Astrocyte (in vitro differentiated cells and primary cell): ENCODE measurements at regions not wholly inside any gene's neighbourhood (a gene's known extent, or its start where the extent isn't known, plus 50 kb on each side); places are given as distances from the start of the nearest gene placed in this dataset.

Source experiments
- DNase-seq: peaks from one replicate; pipeline ENCODE4 v3.0.0-alpha.2; 2010; ENCODE audit warnings: low read depth
- FAIRE-seq: peaks from 2 replicates; lab custom pipeline; 2011; peaks lifted over from hg19 to GRCh38; lab: Jason Lieb, UNC
- H2AFZ ChIP-seq: 2 replicates; pipeline ENCODE4 v1.6.0; 2012; ENCODE audit warnings: low read depth, low read length, inconsistent platforms
- H3K27ac ChIP-seq: 2 replicates; pipeline ENCODE4 v1.5.1; 2011; ENCODE audit warnings: low read depth, low read length, inconsistent platforms
- H3K27me3 ChIP-seq: 2 replicates; pipeline ENCODE4 v1.6.0; 2011; ENCODE audit warnings: low read length, inconsistent platforms; ENCODE audit not compliant: insufficient read depth
- H3K36me3 ChIP-seq: 2 replicates; pipeline ENCODE4 v1.5.1; 2011; ENCODE audit warnings: low read length, inconsistent platforms; ENCODE audit not compliant: insufficient read depth
- H3K4me1 ChIP-seq: 2 replicates; pipeline ENCODE4 v1.5.1; 2011; ENCODE audit warnings: low read length, inconsistent platforms; ENCODE audit not compliant: insufficient read depth
- H3K4me2 ChIP-seq: 2 replicates; pipeline ENCODE4 v1.6.0; 2012; ENCODE audit warnings: low read length, inconsistent platforms
- H3K4me3 ChIP-seq: 2 replicates; pipeline ENCODE4 v1.5.1; 2011; ENCODE audit warnings: low read depth, mild to moderate bottlenecking, low read length, inconsistent platforms; ENCODE audit not compliant: insufficient read depth
- H3K79me2 ChIP-seq: 2 replicates; pipeline ENCODE4 v1.6.0; 2012; ENCODE audit warnings: mild to moderate bottlenecking, low read length, inconsistent platforms; ENCODE audit not compliant: insufficient read depth
- H3K9ac ChIP-seq: 2 replicates; pipeline ENCODE4 v1.6.0; 2012; ENCODE audit warnings: mild to moderate bottlenecking, low read length, inconsistent platforms
- H3K9me3 ChIP-seq: 2 replicates; pipeline ENCODE4 v1.5.1; 2012; ENCODE audit warnings: low read depth, mild to moderate bottlenecking, low read length, inconsistent platforms; ENCODE audit not compliant: insufficient read depth
- H4K20me1 ChIP-seq: 2 replicates; pipeline ENCODE4 v1.6.0; 2012; ENCODE audit warnings: low read length, inconsistent platforms; ENCODE audit not compliant: insufficient read depth
- H3K27ac Mint-ChIP-seq: one replicate; pipeline ENCODE4 v1.8.0; 2021; ENCODE audit warnings: mild to moderate bottlenecking, mixed read lengths; ENCODE audit not compliant: unreplicated experiment
- H3K27me3 Mint-ChIP-seq: one replicate; pipeline ENCODE4 v1.8.0; 2021; ENCODE audit warnings: low read depth, mixed read lengths; ENCODE audit not compliant: unreplicated experiment
- H3K36me3 Mint-ChIP-seq: one replicate; pipeline ENCODE4 v1.8.0; 2021; ENCODE audit warnings: low read depth, mixed read lengths; ENCODE audit not compliant: unreplicated experiment
- H3K4me1 Mint-ChIP-seq: one replicate; pipeline ENCODE4 v1.8.0; 2021; ENCODE audit warnings: low read depth, mixed read lengths; ENCODE audit not compliant: unreplicated experiment
- H3K4me3 Mint-ChIP-seq: one replicate; pipeline ENCODE4 v1.8.0; 2021; ENCODE audit warnings: mild to moderate bottlenecking, moderate library complexity, mixed read lengths; ENCODE audit not compliant: unreplicated experiment
- H3K9me3 Mint-ChIP-seq: one replicate; pipeline ENCODE4 v1.8.0; 2021; ENCODE audit warnings: mild to moderate bottlenecking, mixed read lengths; ENCODE audit not compliant: unreplicated experiment
- CTCF ChIP-seq: IDR thresholded peaks from 2 replicates; pipeline ENCODE4 v1.5.1; 2011; ENCODE audit warnings: low read depth, mild to moderate bottlenecking, inconsistent platforms, low read length, moderate library complexity; ENCODE audit not compliant: insufficient read depth
- EZH2 ChIP-seq: IDR thresholded peaks from 2 replicates; pipeline ENCODE4 v1.6.1; 2012; ENCODE audit warnings: mild to moderate bottlenecking, low read length, inconsistent platforms; ENCODE audit not compliant: insufficient read depth

DNA sequence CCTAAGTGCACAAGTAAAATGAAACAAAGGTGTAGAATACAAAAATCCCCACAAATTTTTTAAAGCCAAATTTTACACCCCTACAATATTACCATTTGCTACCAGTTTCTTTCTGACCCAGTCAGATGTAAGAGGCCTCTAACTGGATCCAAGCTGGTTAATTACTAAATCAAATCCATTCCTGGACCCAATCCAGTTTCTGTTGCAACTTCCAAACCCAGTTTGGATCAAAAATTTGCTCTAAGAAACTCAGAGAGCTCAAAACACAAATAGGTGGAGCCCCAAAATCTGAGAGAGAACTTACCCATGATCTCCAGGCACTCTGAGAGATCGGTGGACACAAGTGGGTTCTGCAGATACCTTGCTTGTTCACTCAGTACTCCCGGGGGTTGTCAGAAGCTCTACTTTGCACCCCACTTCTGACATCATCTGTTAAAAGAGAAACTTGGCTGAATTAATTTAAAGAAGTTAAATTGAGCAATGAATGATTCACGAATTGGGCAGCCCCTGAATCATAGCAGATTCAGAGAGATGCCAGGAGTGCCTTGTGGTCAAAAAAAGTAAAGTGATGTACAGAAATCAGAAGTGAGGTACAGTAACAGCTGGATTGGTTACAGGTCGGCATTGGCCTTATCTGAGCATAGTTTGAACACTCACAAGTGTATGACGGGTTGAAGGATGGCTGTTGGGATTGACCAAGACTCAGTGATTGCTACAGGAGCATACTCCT, 448.0 kb downstream of the KCNT2 start:
- Histone ChIP-seq H4K20me1 (no peaks in the 10 kb centered on the region), H2AFZ (no peak overlapping the region), H3K4me3 (no peak overlapping the region), H3K27ac (no peak overlapping the region), H3K4me1 (no peaks in the 10 kb centered on the region), H3K27me3 (no peaks in the 10 kb centered on the region), H3K79me2 (no peaks in the 10 kb centered on the region), H3K9ac (no peak overlapping the region), H3K4me2 (no peak overlapping the region), H3K9me3 (no peaks in the 10 kb centered on the region), H3K36me3 (no peaks in the 10 kb centered on the region)
- H3K27ac Mint-ChIP-seq = no peak overlapping the region
- TF ChIP-seq EZH2 (no peak), CTCF (no peak)
- H3K9me3 Mint-ChIP-seq = no peaks in the 10 kb centered on the region
- no peaks in the 10 kb centered on the region for H3K4me1 Mint-ChIP-seq
- H3K27me3 Mint-ChIP-seq = no peaks in the 10 kb centered on the region
- no peak overlapping the region for H3K4me3 Mint-ChIP-seq
- DNase-seq (peak; percentile 83), FAIRE-seq (no peak)
- H3K36me3 Mint-ChIP-seq = no peaks in the 10 kb centered on the region

GRCh38 chr1:196155586-196155985, 452.7 kb downstream of the KCNT2 start:
- Histone ChIP-seq H3K27ac (no peak overlapping the region), H2AFZ (no peak overlapping the region), H3K4me3 (no peak overlapping the region), H3K79me2 (no peaks in the 10 kb centered on the region), H3K4me1 (no peaks in the 10 kb centered on the region), H4K20me1 (no peaks in the 10 kb centered on the region), H3K27me3 (no peaks in the 10 kb centered on the region), H3K9me3 (no peaks in the 10 kb centered on the region), H3K9ac (no peak overlapping the region), H3K4me2 (no peak overlapping the region), H3K36me3 (no peaks in the 10 kb centered on the region)
- H3K9me3 Mint-ChIP-seq = no peaks in the 10 kb centered on the region
- no peak overlapping the region for H3K27ac Mint-ChIP-seq
- no peaks in the 10 kb centered on the region for H3K36me3 Mint-ChIP-seq
- no peak overlapping the region for H3K4me3 Mint-ChIP-seq
- no peaks in the 10 kb centered on the region for H3K27me3 Mint-ChIP-seq
- no peaks in the 10 kb centered on the region for H3K4me1 Mint-ChIP-seq
- no peak for DNase-seq
- FAIRE-seq = no peak
- TF ChIP-seq EZH2 (no peak), CTCF (no peak)

- no peaks in the 10 kb centered on the region for H3K4me1 ChIP-seq
- Mint-ChIP-seq H3K36me3 (no peaks in the 10 kb centered on the region), H3K4me1 (no peaks in the 10 kb centered on the region), H3K4me3 (no peak overlapping the region), H3K27ac (no peak overlapping the region), H3K9me3 (no peaks in the 10 kb centered on the region), H3K27me3 (no peaks in the 10 kb centered on the region)
- DNase-seq = no peak
- no peak overlapping the region for H2AFZ ChIP-seq
- H4K20me1 ChIP-seq = no peaks in the 10 kb centered on the region
- H3K9me3 ChIP-seq = no peaks in the 10 kb centered on the region
- H3K4me2 ChIP-seq = no peak overlapping the region
- no peak overlapping the region for H3K4me3 ChIP-seq
- H3K27me3 ChIP-seq = no peaks in the 10 kb centered on the region
- no peak overlapping the region for H3K9ac ChIP-seq
- TF ChIP-seq EZH2 (no peak), CTCF (no peak)
- no peak overlapping the region for H3K27ac ChIP-seq
- no peaks in the 10 kb centered on the region for H3K36me3 ChIP-seq
- FAIRE-seq = no peak
- H3K79me2 ChIP-seq = no peaks in the 10 kb centered on the region
These were observed 455.3 kb downstream of the KCNT2 start for GRCh38 chr1:196152975-196153374.
